Mesenchymal stem cell (in vitro differentiated cells and primary cell): ENCODE measurements at regions not wholly inside any gene's neighbourhood (a gene's known extent, or its start where the extent isn't known, plus 50 kb on each side); places are given as distances from the start of the nearest gene placed in this dataset.

Source experiments
- DNase-seq: peaks from one replicate; pipeline ENCODE4 v3.0.0-alpha.2; 2013
- H2AFZ ChIP-seq: one replicate; pipeline ENCODE4 v1.6.1; 2013; ENCODE audit warnings: low read depth, mild to moderate bottlenecking, control low read depth, inconsistent platforms, low read length, moderate library complexity
- H2AK5ac ChIP-seq: 2 replicates; pipeline ENCODE4 v1.6.1; 2013; ENCODE audit warnings: low read length, moderate library complexity, mild to moderate bottlenecking, inconsistent platforms; ENCODE audit not compliant: severe bottlenecking
- H2BK120ac ChIP-seq: one replicate; pipeline ENCODE4 v1.6.1; 2013; ENCODE audit warnings: low read depth, mild to moderate bottlenecking, inconsistent platforms, low read length, moderate library complexity
- H2BK12ac ChIP-seq, 2 experiments: one replicate each; pipeline ENCODE4 v1.6.1; 2013; ENCODE audit warnings: inconsistent platforms in 2 of 2, low read length in 2 of 2, mild to moderate bottlenecking in 2 of 2, moderate library complexity in 2 of 2, control low read depth in 1 of 2
- H2BK15ac ChIP-seq: one replicate; pipeline ENCODE4 v1.6.1; 2013; ENCODE audit warnings: mild to moderate bottlenecking, low read depth, inconsistent platforms; ENCODE audit not compliant: poor library complexity, severe bottlenecking
- H2BK5ac ChIP-seq: 2 replicates; pipeline ENCODE4 v1.6.1; 2013; ENCODE audit warnings: low read depth, mild to moderate bottlenecking, low read length, control low read depth, inconsistent platforms; ENCODE audit not compliant: poor library complexity, severe bottlenecking
- H3K14ac ChIP-seq, 2 experiments: one replicate each; pipeline ENCODE4 v1.6.1; 2013; ENCODE audit warnings: inconsistent platforms in 2 of 2, low read length in 2 of 2, control low read depth in 1 of 2, mild to moderate bottlenecking in 1 of 2, moderate library complexity in 1 of 2
- H3K18ac ChIP-seq, 2 experiments: one replicate each; pipeline ENCODE4 v1.6.1; 2013; ENCODE audit warnings: inconsistent platforms in 2 of 2, low read length in 2 of 2, control low read depth in 1 of 2, low read depth in 1 of 2, mild to moderate bottlenecking in 1 of 2
- H3K23ac ChIP-seq, 2 experiments: one replicate each; pipeline ENCODE4 v1.6.1; 2013; ENCODE audit warnings: inconsistent platforms in 2 of 2, low read length in 2 of 2, mild to moderate bottlenecking in 2 of 2, moderate library complexity in 2 of 2, control low read depth in 1 of 2
- H3K27ac ChIP-seq: 2 replicates; pipeline ENCODE4 v1.5.1; 2013; ENCODE audit warnings: mild to moderate bottlenecking, moderate library complexity, low read length, control low read depth, inconsistent platforms; ENCODE audit not compliant: poor library complexity, severe bottlenecking
- H3K27me3 ChIP-seq, 2 experiments: 2 replicates each; pipeline versions ENCODE4 v1.6.1 to v1.7.0; 2013; ENCODE audit warnings: low read length in 2 of 2, mild to moderate bottlenecking in 2 of 2, moderate library complexity in 2 of 2, control low read depth in 1 of 2, inconsistent platforms in 1 of 2; ENCODE audit not compliant: control insufficient read depth in 1 of 2, insufficient read depth in 1 of 2
- H3K36me3 ChIP-seq, 2 experiments: 2 replicates each; pipeline versions ENCODE4 v1.6.1 to v1.7.0; 2013; ENCODE audit warnings: low read length in 2 of 2, control low read depth in 1 of 2, inconsistent platforms in 1 of 2, low read depth in 1 of 2, mild to moderate bottlenecking in 1 of 2; ENCODE audit not compliant: insufficient read depth in 2 of 2, control insufficient read depth in 1 of 2
- H3K4ac ChIP-seq, 2 experiments: one replicate each; pipeline ENCODE4 v1.6.1; 2013; ENCODE audit warnings: inconsistent platforms in 2 of 2, low read length in 2 of 2, mild to moderate bottlenecking in 2 of 2, moderate library complexity in 2 of 2, control low read depth in 1 of 2, low read depth in 1 of 2
- H3K4me1 ChIP-seq: 2 replicates; pipeline ENCODE4 v1.6.1; 2013; ENCODE audit warnings: low read depth, low read length, control low read depth; ENCODE audit not compliant: control insufficient read depth, insufficient read depth
- H3K4me2 ChIP-seq: 2 replicates; pipeline ENCODE4 v1.6.1; 2013; ENCODE audit warnings: low read length, mild to moderate bottlenecking, inconsistent platforms; ENCODE audit not compliant: poor library complexity, severe bottlenecking
- H3K4me3 ChIP-seq, 2 experiments: 2 replicates each; pipeline versions ENCODE4 v1.5.1 to v1.7.0; 2013; ENCODE audit warnings: low read length in 2 of 2, mild to moderate bottlenecking in 2 of 2, control low read depth in 1 of 2, low read depth in 1 of 2; ENCODE audit not compliant: insufficient read depth in 1 of 2
- H3K79me1 ChIP-seq: replicated peaks from 2 replicates; pipeline ENCODE4 v1.6.1; 2013; ENCODE audit warnings: mild to moderate bottlenecking, control low read depth, low read length, inconsistent platforms; ENCODE audit not compliant: poor library complexity, severe bottlenecking
- H3K9ac ChIP-seq: 2 replicates; pipeline ENCODE4 v1.7.0; 2013; ENCODE audit warnings: mild to moderate bottlenecking, low read length, moderate library complexity
- H3K9me3 ChIP-seq: 2 replicates; pipeline ENCODE4 v1.7.0; 2013; ENCODE audit warnings: mild to moderate bottlenecking, low read length; ENCODE audit not compliant: control insufficient read depth
- H4K8ac ChIP-seq: one replicate; pipeline ENCODE4 v1.6.1; 2013; ENCODE audit warnings: inconsistent platforms, mild to moderate bottlenecking, low read length, moderate library complexity
- H4K91ac ChIP-seq: one replicate; pipeline ENCODE4 v1.6.1; 2013; ENCODE audit warnings: mild to moderate bottlenecking, low read length, inconsistent platforms
- WGBS: methylation state at CpG from one replicate; pipeline ENCODE4 v1.1.7; 2013; ENCODE audit warnings: mixed read lengths; 5-methylcytosine and 5-hydroxymethylcytosine counted together

DNA sequence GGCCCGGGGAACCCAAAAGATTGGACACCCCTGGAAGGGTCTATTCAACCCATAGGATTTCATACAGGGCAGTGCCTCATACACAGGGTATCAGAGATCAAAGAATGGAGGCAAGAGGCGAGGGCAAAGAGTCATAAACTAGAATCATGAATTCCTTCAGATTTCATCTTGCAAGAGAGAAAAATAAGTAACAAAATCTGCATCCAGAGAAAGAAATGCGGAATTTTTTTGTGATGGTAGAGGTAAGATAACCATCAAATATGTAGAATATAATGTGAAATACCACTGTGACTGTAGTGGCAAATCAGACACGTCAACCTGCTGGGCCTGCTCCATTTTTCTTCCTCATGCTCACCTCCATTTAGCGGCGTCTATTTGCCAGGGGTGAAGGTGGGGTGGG lies 143.6 kb downstream of the SNX18 start:
- no peaks in the 10 kb centered on the region for H3K27me3 ChIP-seq
- H3K4me2 ChIP-seq, result no peak overlapping the region
- H2BK120ac ChIP-seq, result no peak overlapping the region
- H2AK5ac ChIP-seq, result no peak overlapping the region
- DNase-seq, result no peak
- H3K14ac ChIP-seq, result no peak overlapping the region
- H3K27ac ChIP-seq, result no peak overlapping the region
- no peak overlapping the region for H3K9ac ChIP-seq
- H3K4me1 ChIP-seq, result peaks cover 2% of the 10 kb centered on the region
- no peaks in the 10 kb centered on the region for H3K36me3 ChIP-seq
- H3K23ac ChIP-seq, result no peak overlapping the region
- no peaks in the 10 kb centered on the region for H3K9me3 ChIP-seq
- no peak overlapping the region for H2AFZ ChIP-seq
- no peak overlapping the region for H4K91ac ChIP-seq
- no peak overlapping the region for H2BK5ac ChIP-seq
- whole genome bisulfite sequencing, result 98% methylated on average over 4 of the region's 6 CpGs
- H3K18ac ChIP-seq, result no peak overlapping the region
- no peak overlapping the region for H2BK12ac ChIP-seq
- H3K4me3 ChIP-seq, result no peak overlapping the region
- no peak overlapping the region for H3K4ac ChIP-seq
- no peak overlapping the region for H2BK15ac ChIP-seq
- no peak overlapping the region for H4K8ac ChIP-seq
- H3K79me1 ChIP-seq, result no peaks in the 10 kb centered on the region

DNA sequence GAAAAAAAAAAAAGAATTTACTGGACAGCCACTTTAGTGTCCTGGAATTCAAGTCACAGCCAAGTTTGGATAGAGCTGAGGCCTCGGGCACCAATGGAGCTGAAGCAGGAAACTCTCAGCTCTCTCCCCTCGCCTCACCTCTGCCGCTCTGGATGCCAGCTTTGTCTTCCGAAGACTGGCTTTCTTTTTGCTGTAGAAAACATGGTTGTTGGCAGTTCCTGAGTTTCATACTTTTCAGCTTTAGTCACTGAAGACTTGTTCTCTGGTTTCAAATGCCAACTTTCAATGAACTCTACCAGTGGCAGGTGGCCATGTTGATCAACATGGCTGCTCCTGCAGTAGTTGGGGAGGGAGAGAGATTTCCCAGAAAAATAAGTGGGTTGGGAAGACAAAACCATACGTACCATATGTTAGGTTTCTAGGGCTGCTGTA lies 142.2 kb downstream of the SNX18 start:
- no peak overlapping the region for H3K4me3 ChIP-seq
- no peaks in the 10 kb centered on the region for H3K27me3 ChIP-seq
- H3K4me1 ChIP-seq, result peaks cover 2% of the 10 kb centered on the region
- H3K9ac ChIP-seq, result no peak overlapping the region
- H3K23ac ChIP-seq, result no peak overlapping the region
- no peak overlapping the region for H3K4ac ChIP-seq
- no peak for DNase-seq
- peak overlapping the region; percentile 41 for H2AK5ac ChIP-seq
- H4K8ac ChIP-seq, result no peak overlapping the region
- WGBS, result 99% methylated on average over 4 of the region's 5 CpGs
- no peak overlapping the region for H2BK15ac ChIP-seq
- no peak overlapping the region for H2BK5ac ChIP-seq
- no peak overlapping the region for H4K91ac ChIP-seq
- no peaks in the 10 kb centered on the region for H3K9me3 ChIP-seq
- H3K27ac ChIP-seq, result no peak overlapping the region
- peak overlapping the region in 1 of 2 experiments; percentile 59 for H2BK12ac ChIP-seq
- H3K18ac ChIP-seq, result no peak overlapping the region
- H3K36me3 ChIP-seq, result no peaks in the 10 kb centered on the region
- H3K79me1 ChIP-seq, result no peaks in the 10 kb centered on the region
- H3K14ac ChIP-seq, result no peak overlapping the region
- H2AFZ ChIP-seq, result no peak overlapping the region
- H3K4me2 ChIP-seq, result no peak overlapping the region
- no peak overlapping the region for H2BK120ac ChIP-seq

DNA sequence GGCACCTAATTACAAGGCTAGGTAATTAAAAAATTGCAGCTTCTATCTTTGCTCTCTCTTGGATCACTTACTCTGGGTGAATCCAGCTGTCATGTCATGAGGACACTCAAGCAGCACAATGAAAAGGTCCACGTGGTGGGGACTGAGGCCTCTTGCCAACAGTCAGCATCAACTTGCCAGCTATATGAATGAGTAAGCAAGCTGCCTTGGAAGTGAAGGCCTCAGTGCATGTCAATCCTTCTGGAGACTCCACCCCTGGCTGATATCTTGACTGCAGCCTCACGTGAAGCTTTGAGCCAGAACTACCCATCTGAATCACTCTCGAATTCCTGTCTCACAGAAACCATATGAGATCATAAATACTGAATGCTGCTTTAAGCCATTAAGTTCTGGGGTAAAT lies 140.5 kb downstream of the SNX18 start:
- no peak overlapping the region for H3K23ac ChIP-seq
- peak overlapping the region in 1 of 2 experiments; percentile 61 for H3K18ac ChIP-seq
- H3K79me1 ChIP-seq, result no peaks in the 10 kb centered on the region
- H3K4ac ChIP-seq, result no peak overlapping the region
- no peaks in the 10 kb centered on the region for H3K36me3 ChIP-seq
- 65% methylated on average over 1 of the region's 3 CpGs for WGBS
- no peak overlapping the region for H3K27ac ChIP-seq
- no peak overlapping the region for H2BK15ac ChIP-seq
- no peak overlapping the region for H3K4me2 ChIP-seq
- no peak overlapping the region for H2BK120ac ChIP-seq
- DNase-seq, result peak; percentile 47
- H2AK5ac ChIP-seq, result no peak overlapping the region
- no peak overlapping the region for H4K8ac ChIP-seq
- no peaks in the 10 kb centered on the region for H3K27me3 ChIP-seq
- peak overlapping the region in 1 of 2 experiments; percentile 49 for H2BK12ac ChIP-seq
- H4K91ac ChIP-seq, result no peak overlapping the region
- no peak overlapping the region for H3K4me3 ChIP-seq
- H3K4me1 ChIP-seq, result peaks cover 2% of the 10 kb centered on the region
- no peak overlapping the region for H3K14ac ChIP-seq
- peak overlapping the region; percentile 16 for H3K9ac ChIP-seq
- no peak overlapping the region for H2AFZ ChIP-seq
- no peak overlapping the region for H2BK5ac ChIP-seq
- H3K9me3 ChIP-seq, result no peaks in the 10 kb centered on the region

DNA sequence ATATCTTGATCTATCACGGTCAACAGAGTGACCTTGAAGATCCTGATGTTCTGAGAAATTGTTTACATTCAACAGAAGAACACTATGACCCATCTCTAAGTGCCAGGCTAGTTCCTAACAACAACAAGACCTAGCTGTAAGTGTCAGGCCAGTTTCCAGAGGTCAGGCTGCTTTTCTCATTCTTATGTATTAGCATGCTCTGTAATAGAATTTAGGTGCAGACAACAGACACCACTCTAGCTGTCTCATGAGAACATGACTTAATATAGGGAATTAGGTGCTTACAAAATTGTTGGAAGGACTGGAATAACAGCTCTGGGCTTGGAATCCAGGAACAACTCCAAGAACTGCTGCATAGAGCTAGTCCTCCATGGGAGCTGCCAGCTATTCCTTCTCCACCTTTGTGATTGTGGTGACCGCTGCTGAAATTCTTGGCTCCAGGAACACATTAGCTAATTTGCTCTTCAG lies 138.7 kb downstream of the SNX18 start:
- H2BK15ac ChIP-seq, result no peak overlapping the region
- H3K79me1 ChIP-seq, result no peaks in the 10 kb centered on the region
- peaks cover 2% of the 10 kb centered on the region for H3K4me1 ChIP-seq
- no peak overlapping the region for H4K8ac ChIP-seq
- H2AK5ac ChIP-seq, result no peak overlapping the region
- H3K23ac ChIP-seq, result no peak overlapping the region
- H3K4ac ChIP-seq, result no peak overlapping the region
- peak overlapping the region in 1 of 2 experiments; percentile 21 for H3K18ac ChIP-seq
- H3K9me3 ChIP-seq, result no peaks in the 10 kb centered on the region
- DNase-seq, result peak; percentile 51
- no peaks in the 10 kb centered on the region for H3K27me3 ChIP-seq
- H3K9ac ChIP-seq, result no peak overlapping the region
- H3K14ac ChIP-seq, result no peak overlapping the region
- H2BK12ac ChIP-seq, result no peak overlapping the region
- no peaks in the 10 kb centered on the region for H3K36me3 ChIP-seq
- no peak overlapping the region for H3K4me2 ChIP-seq
- H3K4me3 ChIP-seq, result no peak overlapping the region
- H4K91ac ChIP-seq, result no peak overlapping the region
- no peak overlapping the region for H2BK5ac ChIP-seq
- H2AFZ ChIP-seq, result no peak overlapping the region
- no peak overlapping the region for H2BK120ac ChIP-seq
- no peak overlapping the region for H3K27ac ChIP-seq
- WGBS, result 58% methylated on average over 2 of the region's 2 CpGs
